Stomach (tissue), 4 donors: ENCODE measurements at regions not wholly inside any gene's neighbourhood (a gene's known extent, or its start where the extent isn't known, plus 50 kb on each side); places are given as distances from the start of the nearest gene placed in this dataset.

ENCODE experiments used
- EP300 ChIP-seq: sonication (generic); formaldehyde crosslinking; IDR thresholded peaks from one replicate; pipeline ENCODE4 v1.6.1; 2017; ENCODE audit warnings: antibody characterized with exemption
- POLR2A ChIP-seq, 4 donors: fragments of 450-650 bp; IDR thresholded peaks; one replicate each; pipeline ENCODE4 v1.6.1; 2016; ENCODE audit warnings: antibody characterized with exemption in 4 of 4, control low read depth in 2 of 4, mild to moderate bottlenecking in 1 of 4, moderate library complexity in 1 of 4
- POLR2AphosphoS5 ChIP-seq, 3 donors: sonication (generic); formaldehyde crosslinking; IDR thresholded peaks; one replicate each; pipeline ENCODE4 v1.6.1; 2016; ENCODE audit warnings: antibody characterized with exemption in 3 of 3
- TF ChIP-seq, protein P1 (sequence below), 7 experiments: fragments of 450-650 bp in 4 of 7; fragments of 200-600 bp in 3 of 7; sonication (generic) in 3 of 7; IDR thresholded peaks; one replicate each; pipeline ENCODE4 v1.5.1; 2016 to 2019; ENCODE audit warnings: antibody characterized with exemption in 7 of 7, control low read depth in 2 of 7, mild to moderate bottlenecking in 1 of 7

- TF ChIP-seq, protein P1, sequence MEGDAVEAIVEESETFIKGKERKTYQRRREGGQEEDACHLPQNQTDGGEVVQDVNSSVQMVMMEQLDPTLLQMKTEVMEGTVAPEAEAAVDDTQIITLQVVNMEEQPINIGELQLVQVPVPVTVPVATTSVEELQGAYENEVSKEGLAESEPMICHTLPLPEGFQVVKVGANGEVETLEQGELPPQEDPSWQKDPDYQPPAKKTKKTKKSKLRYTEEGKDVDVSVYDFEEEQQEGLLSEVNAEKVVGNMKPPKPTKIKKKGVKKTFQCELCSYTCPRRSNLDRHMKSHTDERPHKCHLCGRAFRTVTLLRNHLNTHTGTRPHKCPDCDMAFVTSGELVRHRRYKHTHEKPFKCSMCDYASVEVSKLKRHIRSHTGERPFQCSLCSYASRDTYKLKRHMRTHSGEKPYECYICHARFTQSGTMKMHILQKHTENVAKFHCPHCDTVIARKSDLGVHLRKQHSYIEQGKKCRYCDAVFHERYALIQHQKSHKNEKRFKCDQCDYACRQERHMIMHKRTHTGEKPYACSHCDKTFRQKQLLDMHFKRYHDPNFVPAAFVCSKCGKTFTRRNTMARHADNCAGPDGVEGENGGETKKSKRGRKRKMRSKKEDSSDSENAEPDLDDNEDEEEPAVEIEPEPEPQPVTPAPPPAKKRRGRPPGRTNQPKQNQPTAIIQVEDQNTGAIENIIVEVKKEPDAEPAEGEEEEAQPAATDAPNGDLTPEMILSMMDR (IDR thresholded peaks at IDR 0.05): no peak
- no peak for TF ChIP-seq POLR2A (IDR thresholded peaks at IDR 0.05)
- TF ChIP-seq POLR2AphosphoS5 (IDR thresholded peaks at IDR 0.05): no peak
- TF ChIP-seq EP300: no peak
Measured at GRCh38 chr21:24259241-24259640, 1348.0 kb downstream of the MRPL39 start.
